KMS-11 (cell line): ENCODE measurements at regions not wholly inside any gene's neighbourhood (a gene's known extent, or its start where the extent isn't known, plus 50 kb on each side); places are given as distances from the start of the nearest gene placed in this dataset.

Experiments
- H2AFZ ChIP-seq: fragments of 200-600 bp; sonication (generic); 2 replicates; pipeline ENCODE4 v1.6.1; 2016; ENCODE audit warnings: antibody characterized with exemption, mixed run types, low read depth
- H3K27ac ChIP-seq: fragments of 200-600 bp; sonication (generic); 2 replicates; pipeline ENCODE4 v1.6.1; 2016; ENCODE audit warnings: mild to moderate bottlenecking, mixed run types
- H3K27me3 ChIP-seq: fragments of 200-600 bp; sonication (generic); 2 replicates; pipeline ENCODE4 v1.6.1; 2017; ENCODE audit warnings: mild to moderate bottlenecking, low read depth, mixed run types, moderate library complexity; ENCODE audit not compliant: insufficient read depth
- H3K36me3 ChIP-seq: fragments of 200-600 bp; sonication (generic); 2 replicates; pipeline ENCODE4 v1.6.1; 2017; ENCODE audit warnings: mild to moderate bottlenecking, mixed run types; ENCODE audit not compliant: insufficient read depth
- H3K4me1 ChIP-seq: fragments of 200-600 bp; sonication (generic); 2 replicates; pipeline ENCODE4 v1.6.1; 2016; ENCODE audit warnings: mild to moderate bottlenecking, low read depth, mixed run types; ENCODE audit not compliant: poor library complexity, severe bottlenecking
- H3K4me2 ChIP-seq: fragments of 200-600 bp; sonication (generic); 2 replicates; pipeline ENCODE4 v1.7.0; 2016; ENCODE audit warnings: mild to moderate bottlenecking, mixed run types
- H3K4me3 ChIP-seq: fragments of 200-600 bp; sonication (generic); IDR thresholded peaks from 2 replicates; pipeline ENCODE4 v1.6.1; 2017; ENCODE audit warnings: low read depth, low read length, mixed read lengths; ENCODE audit not compliant: insufficient read depth
- H3K79me2 ChIP-seq: fragments of 200-600 bp; sonication (generic); 2 replicates; pipeline ENCODE4 v1.6.1; 2016; ENCODE audit warnings: low read depth, mixed run types; ENCODE audit not compliant: insufficient read depth
- H3K9ac ChIP-seq: fragments of 200-600 bp; sonication (generic); 2 replicates; pipeline ENCODE4 v1.6.1; 2016; ENCODE audit warnings: mild to moderate bottlenecking, mixed run types
- H4K20me1 ChIP-seq: fragments of 200-600 bp; sonication (generic); 2 replicates; pipeline ENCODE4 v1.6.1; 2016; ENCODE audit warnings: mild to moderate bottlenecking, mixed run types; ENCODE audit not compliant: insufficient read depth
- CTCF ChIP-seq: fragments of 200-600 bp; sonication (generic); conservative IDR thresholded peaks from 2 replicates; pipeline ENCODE4 v1.6.1; 2017; ENCODE audit warnings: low read depth, mild to moderate bottlenecking, antibody characterized with exemption, low read length, moderate library complexity, mixed read lengths

GRCh38 chr5:12367973-12368372 is 463.7 kb upstream of the CTNND2 start:
- Histone ChIP-seq H4K20me1 (no peaks in the 10 kb centered on the region), H3K79me2 (no peaks in the 10 kb centered on the region), H2AFZ (no peak overlapping the region), H3K4me1 (no peaks in the 10 kb centered on the region), H3K4me2 (no peak overlapping the region), H3K36me3 (no peaks in the 10 kb centered on the region; the same call in 1 of the 2 replicates), H3K9ac (no peak overlapping the region), H3K27ac (no peak overlapping the region), H3K4me3 (no peak overlapping the region), H3K27me3 (no peaks in the 10 kb centered on the region)
- no peak for TF ChIP-seq CTCF

GRCh38 chr5:12360218-12360617 is 456.0 kb upstream of the CTNND2 start:
- Histone ChIP-seq H3K36me3 (no peaks in the 10 kb centered on the region), H4K20me1 (no peaks in the 10 kb centered on the region), H3K27me3 (no peaks in the 10 kb centered on the region), H3K4me1 (no peaks in the 10 kb centered on the region), H3K4me3 (no peak overlapping the region), H2AFZ (no peak overlapping the region), H3K4me2 (no peak overlapping the region), H3K9ac (no peak overlapping the region), H3K27ac (no peak overlapping the region), H3K79me2 (no peaks in the 10 kb centered on the region)
- TF ChIP-seq CTCF, result no peak

GRCh38 chr5:12358371-12359090 is 454.3 kb upstream of the CTNND2 start:
- H3K4me2 ChIP-seq, result no peak overlapping the region
- H3K27me3 ChIP-seq, result no peaks in the 10 kb centered on the region
- H3K79me2 ChIP-seq, result no peaks in the 10 kb centered on the region
- H4K20me1 ChIP-seq, result no peaks in the 10 kb centered on the region
- no peak overlapping the region for H3K9ac ChIP-seq
- H3K36me3 ChIP-seq, result no peaks in the 10 kb centered on the region
- H3K27ac ChIP-seq, result no peak overlapping the region
- no peaks in the 10 kb centered on the region for H3K4me1 ChIP-seq
- no peak overlapping the region for H2AFZ ChIP-seq
- no peak for TF ChIP-seq CTCF
- no peak overlapping the region for H3K4me3 ChIP-seq

GRCh38 chr5:12357626-12358025 is 453.4 kb upstream of the CTNND2 start:
- H2AFZ ChIP-seq, result no peak overlapping the region
- no peak overlapping the region for H3K9ac ChIP-seq
- no peaks in the 10 kb centered on the region for H3K4me1 ChIP-seq
- H3K27me3 ChIP-seq, result no peaks in the 10 kb centered on the region
- no peak for TF ChIP-seq CTCF
- H3K4me3 ChIP-seq, result no peak overlapping the region
- H3K27ac ChIP-seq, result no peak overlapping the region
- no peaks in the 10 kb centered on the region for H3K79me2 ChIP-seq
- H4K20me1 ChIP-seq, result no peaks in the 10 kb centered on the region
- H3K36me3 ChIP-seq, result no peaks in the 10 kb centered on the region
- no peak overlapping the region for H3K4me2 ChIP-seq
